Endothelial cell (in vitro differentiated cells): ENCODE measurements at regions not wholly inside any gene's neighbourhood (a gene's known extent, or its start where the extent isn't known, plus 50 kb on each side); places are given as distances from the start of the nearest gene placed in this dataset.

Experiments
- DNase-seq: peaks from one replicate; pipeline ENCODE4 v3.0.0; 2021; ENCODE audit warnings: low spot score
- H3K27ac Mint-ChIP-seq: one replicate; pipeline ENCODE4 v1.8.0; 2021; ENCODE audit warnings: mixed read lengths, inconsistent platforms; ENCODE audit not compliant: unreplicated experiment
- H3K27me3 Mint-ChIP-seq: one replicate; pipeline ENCODE4 v1.8.0; 2021; ENCODE audit warnings: mild to moderate bottlenecking, moderate library complexity, mixed read lengths, inconsistent platforms; ENCODE audit not compliant: unreplicated experiment
- H3K36me3 Mint-ChIP-seq: one replicate; pipeline ENCODE4 v1.8.0; 2021; ENCODE audit warnings: mild to moderate bottlenecking, low read depth, mixed read lengths, inconsistent platforms; ENCODE audit not compliant: unreplicated experiment
- H3K4me1 Mint-ChIP-seq: one replicate; pipeline ENCODE4 v1.8.0; 2021; ENCODE audit warnings: mild to moderate bottlenecking, mixed read lengths, inconsistent platforms; ENCODE audit not compliant: unreplicated experiment
- H3K4me3 Mint-ChIP-seq: one replicate; pipeline ENCODE4 v1.8.0; 2021; ENCODE audit warnings: mild to moderate bottlenecking, mixed read lengths, inconsistent platforms; ENCODE audit not compliant: unreplicated experiment
- H3K9me3 Mint-ChIP-seq: one replicate; pipeline ENCODE4 v1.8.0; 2021; ENCODE audit warnings: mixed read lengths, inconsistent platforms; ENCODE audit not compliant: unreplicated experiment
- TF ChIP-seq, protein P1 (sequence below): fragments of 200-600 bp; sonication (generic); IDR thresholded peaks from one replicate; pipeline ENCODE4 v1.5.0; 2021; ENCODE audit warnings: antibody characterized with exemption; ENCODE audit not compliant: unreplicated experiment

DNA sequence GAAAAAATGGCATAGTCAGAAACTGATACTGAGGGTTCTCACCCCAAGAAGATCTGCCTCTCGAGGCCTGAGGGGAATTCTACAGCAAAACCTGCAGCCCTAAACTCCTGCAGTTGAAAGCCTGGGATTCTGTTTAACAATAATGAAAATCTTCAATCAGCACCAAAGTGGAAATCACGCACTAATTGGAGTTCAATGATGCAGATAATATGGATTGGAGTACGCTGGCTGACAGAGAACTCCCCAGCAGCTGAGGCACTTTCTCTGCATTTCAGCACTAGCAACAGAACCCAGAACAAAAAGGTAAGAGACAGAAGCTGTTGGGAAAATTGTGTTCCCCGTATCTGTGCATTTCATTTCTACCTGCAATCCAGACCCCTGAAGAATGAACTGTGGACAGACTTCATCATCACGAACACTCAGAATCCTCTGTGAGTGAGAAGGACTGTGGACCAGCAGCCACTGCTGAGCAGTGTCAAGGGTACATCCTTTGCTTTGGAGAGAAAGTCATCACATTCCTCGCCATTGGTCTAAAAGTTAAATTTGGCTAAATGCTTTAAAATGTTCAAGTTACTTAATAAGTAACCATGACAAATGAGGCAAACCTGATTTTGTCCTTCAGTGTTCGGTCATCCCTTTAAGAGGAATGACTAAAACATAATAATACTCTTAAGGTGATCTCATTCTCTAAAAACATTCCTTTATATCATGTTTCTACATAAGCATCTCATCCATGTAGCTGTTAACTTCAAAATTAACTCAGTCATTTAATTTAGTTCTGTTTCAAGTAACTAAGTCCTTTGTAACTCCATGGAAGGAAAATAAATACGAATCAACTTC, 126.1 kb downstream of the GAS1 start:
- no peak for DNase-seq
- Mint-ChIP-seq H3K27ac (no peak overlapping the region), H3K36me3 (peaks cover 4% of the 10 kb centered on the region), H3K27me3 (peaks cover 1% of the 10 kb centered on the region), H3K4me1 (peaks cover 4% of the 10 kb centered on the region), H3K9me3 (no peaks in the 10 kb centered on the region), H3K4me3 (no peak overlapping the region)
- TF ChIP-seq, protein P1, sequence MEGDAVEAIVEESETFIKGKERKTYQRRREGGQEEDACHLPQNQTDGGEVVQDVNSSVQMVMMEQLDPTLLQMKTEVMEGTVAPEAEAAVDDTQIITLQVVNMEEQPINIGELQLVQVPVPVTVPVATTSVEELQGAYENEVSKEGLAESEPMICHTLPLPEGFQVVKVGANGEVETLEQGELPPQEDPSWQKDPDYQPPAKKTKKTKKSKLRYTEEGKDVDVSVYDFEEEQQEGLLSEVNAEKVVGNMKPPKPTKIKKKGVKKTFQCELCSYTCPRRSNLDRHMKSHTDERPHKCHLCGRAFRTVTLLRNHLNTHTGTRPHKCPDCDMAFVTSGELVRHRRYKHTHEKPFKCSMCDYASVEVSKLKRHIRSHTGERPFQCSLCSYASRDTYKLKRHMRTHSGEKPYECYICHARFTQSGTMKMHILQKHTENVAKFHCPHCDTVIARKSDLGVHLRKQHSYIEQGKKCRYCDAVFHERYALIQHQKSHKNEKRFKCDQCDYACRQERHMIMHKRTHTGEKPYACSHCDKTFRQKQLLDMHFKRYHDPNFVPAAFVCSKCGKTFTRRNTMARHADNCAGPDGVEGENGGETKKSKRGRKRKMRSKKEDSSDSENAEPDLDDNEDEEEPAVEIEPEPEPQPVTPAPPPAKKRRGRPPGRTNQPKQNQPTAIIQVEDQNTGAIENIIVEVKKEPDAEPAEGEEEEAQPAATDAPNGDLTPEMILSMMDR: no peak

DNA sequence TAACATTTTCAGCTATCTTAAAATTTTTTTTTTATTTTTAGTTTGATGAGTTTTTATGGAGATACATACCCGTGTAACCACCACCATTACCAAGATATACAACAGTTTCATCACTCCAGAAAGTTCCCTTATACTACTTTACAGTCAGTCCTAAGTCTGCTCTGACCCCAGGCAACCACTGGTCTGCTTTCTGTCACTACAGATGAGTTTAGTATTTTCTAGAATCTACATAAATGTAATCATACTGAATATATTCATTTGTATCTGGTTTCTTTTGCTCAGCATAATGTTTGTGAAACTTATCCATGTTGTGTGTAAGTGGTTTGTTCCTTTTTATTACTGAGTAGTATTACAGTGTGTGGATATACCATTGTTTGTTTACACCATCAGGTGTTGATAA, 127.8 kb downstream of the GAS1 start:
- TF ChIP-seq, protein P1: no peak
- Mint-ChIP-seq H3K4me1 (peaks cover 5% of the 10 kb centered on the region), H3K4me3 (no peak overlapping the region), H3K36me3 (peaks cover 4% of the 10 kb centered on the region), H3K9me3 (no peaks in the 10 kb centered on the region), H3K27me3 (peaks cover 1% of the 10 kb centered on the region), H3K27ac (no peak overlapping the region)
- DNase-seq: no peak

DNA sequence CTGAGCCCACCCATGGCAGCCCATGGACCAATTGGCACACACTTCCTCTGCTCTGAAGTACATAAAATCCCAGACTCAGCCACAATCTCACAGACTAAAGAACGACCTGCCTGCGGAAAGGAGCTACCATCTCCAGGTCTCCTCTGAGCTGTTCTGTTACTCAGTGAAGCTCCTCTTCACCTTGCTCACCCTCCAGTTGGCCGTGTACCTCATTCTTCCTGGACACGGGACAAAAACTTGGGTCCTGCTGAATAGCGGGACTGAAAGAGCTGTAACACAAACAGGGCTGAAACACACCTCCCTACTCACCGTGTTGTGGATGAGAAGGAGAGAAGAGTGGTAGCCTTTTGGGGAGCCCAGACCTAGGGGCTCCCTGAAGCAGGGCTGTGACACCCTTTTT, 128.7 kb downstream of the GAS1 start:
- Mint-ChIP-seq H3K36me3 (peaks cover 4% of the 10 kb centered on the region), H3K4me1 (peaks cover 5% of the 10 kb centered on the region), H3K9me3 (no peaks in the 10 kb centered on the region), H3K27me3 (peaks cover 1% of the 10 kb centered on the region), H3K4me3 (no peak overlapping the region), H3K27ac (no peak overlapping the region)
- DNase-seq: no peak
- TF ChIP-seq, protein P1: no peak

DNA sequence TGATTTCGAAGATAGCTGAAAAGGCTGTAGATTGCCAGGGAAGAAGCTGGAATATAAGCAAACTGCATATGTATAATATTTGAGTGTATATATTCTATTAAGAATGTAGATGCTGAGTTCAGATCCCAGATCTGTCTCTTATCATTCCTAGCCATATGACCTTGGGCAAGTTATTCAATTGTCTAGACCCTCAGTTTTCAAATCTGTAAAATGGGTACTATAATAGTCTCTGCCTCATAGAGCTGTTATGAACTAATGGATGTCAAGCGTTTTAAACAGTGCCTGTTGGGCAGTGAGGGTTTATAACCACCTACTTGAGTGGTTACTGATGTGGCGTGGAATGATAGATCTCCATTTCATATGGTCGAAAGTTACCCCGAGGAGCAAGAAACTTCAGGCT, 130.4 kb downstream of the GAS1 start:
- Mint-ChIP-seq H3K27me3 (peaks cover 1% of the 10 kb centered on the region), H3K27ac (no peak overlapping the region), H3K4me1 (peaks cover 5% of the 10 kb centered on the region), H3K36me3 (peaks cover 4% of the 10 kb centered on the region), H3K9me3 (no peaks in the 10 kb centered on the region), H3K4me3 (no peak overlapping the region)
- DNase-seq: no peak
- TF ChIP-seq, protein P1: no peak

DNA sequence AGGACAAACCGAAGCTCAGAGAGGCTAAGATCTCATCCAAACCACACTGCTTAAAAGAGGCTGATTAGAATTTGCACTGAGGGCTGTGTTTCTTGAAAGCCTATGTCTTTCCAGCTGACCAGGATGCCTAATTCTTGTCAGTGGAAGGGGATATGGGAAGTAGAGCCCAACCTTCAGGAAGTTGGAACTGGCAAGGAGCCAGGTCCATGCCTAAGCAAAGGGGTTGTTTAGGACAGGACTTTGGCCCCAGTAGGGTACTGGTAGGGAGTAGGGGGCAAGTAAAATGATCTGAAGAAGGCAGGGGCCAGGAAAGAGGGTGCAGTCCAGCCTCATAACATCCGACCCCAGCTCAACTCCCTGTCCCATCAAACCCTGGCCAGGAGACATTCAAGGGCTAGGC, 130.9 kb downstream of the GAS1 start:
- H3K4me1 Mint-ChIP-seq: peaks cover 5% of the 10 kb centered on the region
- H3K27ac Mint-ChIP-seq: no peak overlapping the region
- TF ChIP-seq, protein P1: no peak
- no peaks in the 10 kb centered on the region for H3K9me3 Mint-ChIP-seq
- H3K4me3 Mint-ChIP-seq: no peak overlapping the region
- DNase-seq: no peak
- peaks cover 1% of the 10 kb centered on the region for H3K27me3 Mint-ChIP-seq
- H3K36me3 Mint-ChIP-seq: peaks cover 4% of the 10 kb centered on the region
